ENCODE measurements at regions not wholly inside any gene's neighbourhood (a gene's known extent, or its start where the extent isn't known, plus 50 kb on each side); places are given as distances from the start of the nearest gene placed in this dataset.
"Not testable (repeated sequence)": the region's sequence is repeated elsewhere in the genome, so short reads cannot be mapped to it uniquely, and the experiment has no call there.

GRCh38 chr14:54253195-54253947, 143.4 kb upstream of the CDKN3 start:
- DNase-seq (ENCODE audit: low spot score): no peak

- DNase-seq (ENCODE audit: low spot score): no peak
These were observed 140.7 kb upstream of the CDKN3 start for GRCh38 chr14:54256156-54256555.

GRCh38 chr14:54257424-54257823, 139.4 kb upstream of the CDKN3 start:
- DNase-seq (ENCODE audit: low spot score): no peak

GRCh38 chr14:54258382-54258781, 138.4 kb upstream of the CDKN3 start:
- no peak for DNase-seq (ENCODE audit: low spot score)

GRCh38 chr14:54259821-54260220, 137.0 kb upstream of the CDKN3 start:
- DNase-seq (ENCODE audit: low spot score): no peak

GRCh38 chr14:54261283-54261682, 135.5 kb upstream of the CDKN3 start:
- DNase-seq (ENCODE audit: low spot score): no peak

GRCh38 chr14:54266616-54267015, 130.2 kb upstream of the CDKN3 start:
- not testable (repeated sequence) for DNase-seq (ENCODE audit: low spot score)

GRCh38 chr14:54267172-54267571, 129.6 kb upstream of the CDKN3 start:
- DNase-seq (ENCODE audit: low spot score): no peak

GRCh38 chr14:54275997-54276725, 120.6 kb upstream of the CDKN3 start:
- DNase-seq (ENCODE audit: low spot score): no peak

- no peak for DNase-seq (ENCODE audit: low spot score)
These were observed 118.7 kb upstream of the CDKN3 start for GRCh38 chr14:54278087-54278486.

GRCh38 chr14:54278665-54279295, 118.0 kb upstream of the CDKN3 start:
- DNase-seq (ENCODE audit: low spot score): no peak

- no peak for DNase-seq (ENCODE audit: low spot score)
These were observed 114.0 kb upstream of the CDKN3 start for GRCh38 chr14:54282849-54283248.

- no peak for DNase-seq (ENCODE audit: low spot score)
These were observed 111.8 kb upstream of the CDKN3 start for GRCh38 chr14:54285030-54285429.

- peak; percentile 40 for DNase-seq (ENCODE audit: low spot score)
These were observed 105.2 kb upstream of the CDKN3 start for GRCh38 chr14:54291491-54292191.

GRCh38 chr14:54294802-54295201, 102.0 kb upstream of the CDKN3 start:
- no peak for DNase-seq (ENCODE audit: low spot score)

GRCh38 chr14:54299410-54300363, 97.1 kb upstream of the CDKN3 start:
- no peak for DNase-seq (ENCODE audit: low spot score)

- DNase-seq (ENCODE audit: low spot score): no peak
These were observed 95.9 kb upstream of the CDKN3 start for GRCh38 chr14:54300881-54301280.

- no peak for DNase-seq (ENCODE audit: low spot score)
These were observed 95.4 kb upstream of the CDKN3 start for GRCh38 chr14:54301359-54301758.

- DNase-seq (ENCODE audit: low spot score): no peak
These were observed 90.0 kb upstream of the CDKN3 start for GRCh38 chr14:54306806-54307205.

GRCh38 chr14:54309615-54310014, 87.2 kb upstream of the CDKN3 start:
- no peak for DNase-seq (ENCODE audit: low spot score)

GRCh38 chr14:54310151-54310850, 86.5 kb upstream of the CDKN3 start:
- DNase-seq (ENCODE audit: low spot score): no peak

Data from HuH-7 (cell line).